HG03139 (cell line): ENCODE measurements at regions not wholly inside any gene's neighbourhood (a gene's known extent, or its start where the extent isn't known, plus 50 kb on each side); places are given as distances from the start of the nearest gene placed in this dataset.
"Not testable (repeated sequence)": the region's sequence is repeated elsewhere in the genome, so short reads cannot be mapped to it uniquely, and the experiment has no call there.

Source experiments
- ATAC-seq: cut with Tn5 transposase; IDR thresholded peaks from one replicate; pipeline ENCODE4 v1.9.1; 2021; ENCODE audit not compliant: unreplicated experiment

DNA sequence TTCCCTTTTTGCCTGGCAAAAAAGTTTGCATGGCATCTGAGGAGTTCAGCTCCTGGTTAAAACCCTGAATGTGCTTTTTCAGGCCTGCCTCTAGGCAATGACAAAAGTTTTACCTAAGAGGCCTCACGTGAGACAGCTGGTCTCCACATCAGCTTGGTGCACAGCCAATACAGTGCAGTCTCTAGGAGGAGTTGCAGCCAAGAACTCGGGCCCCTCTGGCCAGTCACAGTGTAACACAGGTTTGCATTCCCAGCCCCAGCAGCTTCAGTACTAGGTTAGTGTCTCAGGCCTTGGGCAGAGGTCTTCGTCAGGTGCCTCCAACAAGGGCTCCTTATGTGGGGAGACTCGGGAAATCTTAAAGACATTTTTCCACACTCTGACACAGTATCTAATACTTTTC, 771.7 kb downstream of the SORCS1 start:
- ATAC-seq: no peak

DNA sequence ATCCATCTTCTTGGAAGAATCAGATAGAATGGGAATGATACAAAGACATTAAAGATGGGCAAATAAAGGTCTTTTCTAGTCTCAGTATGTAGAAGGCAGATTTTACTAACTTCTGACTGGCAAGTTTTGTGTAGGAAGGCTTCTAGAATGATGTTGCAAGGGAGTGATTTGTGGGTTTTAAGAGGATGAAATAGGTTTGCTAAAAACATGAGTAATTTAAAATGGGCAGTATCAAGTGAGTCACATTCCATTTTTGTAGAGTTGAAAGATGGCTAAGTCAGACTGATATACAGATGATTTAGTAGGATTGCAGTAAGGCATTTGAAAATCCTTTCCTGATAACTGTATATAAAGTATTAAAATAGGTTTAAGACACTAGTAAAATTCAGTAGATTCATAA, 777.4 kb downstream of the SORCS1 start:
- ATAC-seq: no peak

DNA sequence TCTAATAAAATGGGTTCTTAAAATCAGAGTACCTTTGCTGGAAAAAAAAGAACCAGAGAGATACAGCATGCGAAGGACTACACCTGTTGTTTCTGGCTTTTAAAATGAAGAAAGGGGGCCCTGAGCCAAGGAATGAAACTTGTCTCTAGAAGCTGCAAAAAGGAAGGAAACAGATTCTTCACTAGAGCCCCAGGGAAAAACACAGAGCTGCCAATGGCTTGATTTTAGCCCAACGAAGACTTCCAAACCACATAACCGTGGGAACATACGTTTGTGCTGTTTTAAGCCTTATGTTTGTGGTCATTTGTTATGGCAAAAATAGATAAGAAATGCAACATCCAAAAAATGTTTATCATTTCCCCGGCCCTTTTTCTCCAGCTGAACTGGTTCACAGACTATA, 780.0 kb downstream of the SORCS1 start:
- ATAC-seq: no peak

DNA sequence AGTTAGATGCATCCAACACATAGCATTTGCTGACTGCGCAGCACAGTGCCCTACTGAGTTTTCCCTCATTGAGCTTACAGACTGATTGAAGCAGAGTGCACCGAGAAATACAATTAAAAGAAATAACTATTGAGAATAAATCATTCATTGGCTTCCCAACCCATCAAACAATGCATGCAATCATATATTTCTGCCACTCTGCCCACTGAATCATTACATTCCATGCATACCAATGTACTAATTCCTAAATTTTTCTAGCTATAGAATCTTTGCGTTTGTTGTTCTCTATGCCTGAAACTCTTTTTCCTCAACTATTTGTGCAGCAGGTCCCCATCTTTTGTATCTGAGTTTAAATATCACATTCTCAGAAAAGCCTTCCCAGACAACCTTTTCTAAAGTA, 783.8 kb downstream of the SORCS1 start:
- ATAC-seq: no peak

DNA sequence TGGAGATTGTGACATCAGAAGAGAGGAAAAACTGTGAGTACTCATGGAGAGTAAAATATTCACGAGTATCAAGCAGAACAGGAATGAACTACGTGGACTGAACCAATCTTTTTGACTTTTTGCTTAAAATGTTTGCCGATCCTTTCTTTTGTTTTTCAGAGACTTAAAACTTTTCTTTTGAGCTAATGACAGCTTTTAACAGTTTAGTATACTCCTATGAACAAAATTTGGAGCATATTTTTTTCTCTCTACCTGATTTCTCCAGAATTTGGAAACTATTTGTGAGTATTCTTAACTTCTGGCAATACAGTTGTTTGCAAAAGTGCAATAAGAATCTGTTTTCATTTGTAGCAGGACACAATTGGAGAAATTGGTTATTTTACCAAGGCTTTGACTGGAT, 786.3 kb downstream of the SORCS1 start:
- ATAC-seq: no peak

DNA sequence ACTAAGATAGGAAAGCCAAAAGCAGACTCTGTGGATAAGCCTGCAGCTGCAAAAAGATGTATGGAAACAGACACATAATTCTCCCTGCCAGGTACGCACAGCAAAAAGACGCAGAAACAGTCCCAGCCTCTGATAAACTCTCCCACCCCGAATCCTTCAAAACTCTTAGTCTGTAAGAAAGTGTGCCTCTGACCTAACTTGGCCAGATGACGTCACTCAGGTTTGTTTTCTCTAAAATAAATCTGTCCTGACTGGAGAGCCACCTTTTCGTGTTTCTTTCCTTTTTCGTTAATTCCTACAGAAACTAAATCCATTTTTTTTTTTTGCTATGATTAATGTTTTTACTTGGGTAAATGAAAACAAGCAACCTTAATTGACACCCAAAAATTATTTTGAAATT, 793.8 kb downstream of the SORCS1 start:
- no peak for ATAC-seq

DNA sequence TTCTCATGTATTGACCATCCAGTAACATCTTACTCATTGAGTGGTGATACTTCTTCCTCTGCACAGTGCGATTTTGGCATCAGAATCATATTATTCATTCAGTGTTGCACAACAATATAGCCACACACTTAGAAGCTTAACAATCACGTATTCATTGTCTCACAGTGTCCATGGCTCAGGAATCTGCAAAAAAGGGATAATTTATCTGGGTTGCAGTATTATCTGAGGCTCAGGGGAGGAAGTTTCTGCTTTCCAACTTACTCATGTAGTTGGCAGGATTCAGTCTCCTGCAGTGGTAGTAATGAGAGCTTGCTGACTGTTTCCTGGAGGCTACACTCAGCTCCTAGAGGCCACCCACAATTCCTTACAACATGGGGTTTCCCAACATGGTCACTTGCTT, 803.6 kb downstream of the SORCS1 start:
- ATAC-seq: no peak

DNA sequence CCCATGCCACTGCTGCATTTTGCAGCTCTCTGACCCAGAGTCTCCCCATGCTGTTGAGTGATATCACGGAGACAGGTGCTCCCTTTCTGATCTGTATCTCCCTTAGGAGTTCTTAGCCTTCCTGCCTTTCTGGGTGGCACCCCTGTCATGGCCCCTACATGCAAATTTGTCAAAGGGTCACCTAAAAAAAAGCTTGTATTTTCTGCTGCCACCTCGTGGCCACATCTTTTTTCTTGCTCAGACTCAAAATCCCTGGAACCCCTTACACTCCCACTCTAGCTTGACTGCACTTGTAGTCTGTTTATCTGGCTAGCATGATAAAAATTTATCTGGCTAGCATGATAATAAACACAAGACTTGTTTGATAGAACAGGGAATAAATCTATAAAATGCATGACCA, 809.1 kb downstream of the SORCS1 start:
- ATAC-seq: no peak

DNA sequence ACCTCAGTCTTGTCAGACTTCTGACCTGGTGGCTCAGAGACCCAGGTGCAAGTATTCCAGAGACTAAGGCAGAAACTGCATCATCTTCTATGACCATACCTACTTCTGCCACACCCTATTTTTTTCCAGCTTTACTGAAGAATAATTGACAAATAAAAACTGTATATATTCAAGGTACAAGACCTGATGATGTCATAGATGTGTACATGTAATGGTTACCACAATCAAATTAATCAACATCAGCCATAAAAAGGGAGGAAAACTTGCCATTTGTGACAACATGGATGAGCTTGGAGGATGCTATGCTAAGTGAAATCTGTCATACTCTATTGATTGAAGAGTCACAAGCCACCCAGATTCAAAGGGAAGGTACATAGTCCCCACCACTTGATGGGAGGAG, 815.6 kb downstream of the SORCS1 start:
- no peak for ATAC-seq

DNA sequence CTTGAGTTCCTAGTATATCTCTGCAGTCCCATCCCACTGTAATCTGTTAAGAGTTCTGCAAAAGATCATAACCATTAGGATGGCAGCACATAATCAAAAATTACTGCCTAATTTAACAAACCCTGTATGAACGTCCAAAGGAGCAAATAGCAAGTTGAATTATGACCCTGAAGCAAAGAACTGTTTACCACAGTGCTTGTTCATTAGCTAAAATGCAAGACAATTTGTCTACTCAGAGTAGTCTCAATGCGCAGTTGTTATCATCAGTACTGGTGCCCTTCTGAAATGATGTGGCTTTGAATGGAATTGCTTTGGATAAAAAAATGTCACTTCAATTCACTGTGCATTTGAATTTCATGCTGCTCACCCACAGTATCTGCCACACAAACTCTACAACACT, 817.0 kb downstream of the SORCS1 start:
- ATAC-seq: no peak

DNA sequence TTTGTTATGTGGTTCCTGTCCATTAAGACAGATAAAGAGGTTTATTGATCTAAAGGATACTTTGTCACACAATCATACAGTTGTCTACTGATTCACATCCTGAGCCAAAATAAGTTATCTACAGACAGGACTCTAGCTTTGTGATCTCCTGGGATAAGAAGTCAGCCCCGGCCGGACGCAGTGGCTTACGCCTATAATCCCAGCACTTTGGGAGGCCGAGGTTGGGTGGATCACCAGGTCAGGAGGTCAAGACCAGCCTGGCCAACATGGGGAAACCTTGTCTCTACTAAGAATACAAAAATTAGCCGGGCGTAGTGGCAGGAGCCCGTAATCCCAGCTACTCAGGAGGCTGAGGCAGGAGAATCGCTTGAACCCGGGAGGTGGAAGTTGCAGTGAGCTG, 821.0 kb downstream of the SORCS1 start:
- not testable (repeated sequence) for ATAC-seq

DNA sequence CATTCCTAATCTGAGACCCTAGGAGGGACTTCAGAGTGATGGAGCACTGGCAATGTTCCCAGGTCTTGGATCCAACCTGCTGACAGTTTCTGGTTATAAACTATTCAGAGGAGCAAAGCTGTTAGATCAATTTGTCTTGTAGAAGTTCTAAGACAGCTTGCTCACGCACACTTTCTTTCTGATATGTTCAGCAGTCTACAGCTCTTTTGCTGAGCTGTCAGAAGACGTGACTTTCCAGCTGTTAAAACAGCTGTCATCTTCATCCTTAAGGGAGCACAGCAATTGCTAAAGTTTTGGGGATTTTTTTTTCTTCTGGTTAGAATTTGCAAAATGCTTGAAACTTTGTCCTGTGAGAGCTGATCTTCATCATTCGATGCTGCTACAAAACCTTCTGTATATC, 823.1 kb downstream of the SORCS1 start:
- no peak for ATAC-seq

DNA sequence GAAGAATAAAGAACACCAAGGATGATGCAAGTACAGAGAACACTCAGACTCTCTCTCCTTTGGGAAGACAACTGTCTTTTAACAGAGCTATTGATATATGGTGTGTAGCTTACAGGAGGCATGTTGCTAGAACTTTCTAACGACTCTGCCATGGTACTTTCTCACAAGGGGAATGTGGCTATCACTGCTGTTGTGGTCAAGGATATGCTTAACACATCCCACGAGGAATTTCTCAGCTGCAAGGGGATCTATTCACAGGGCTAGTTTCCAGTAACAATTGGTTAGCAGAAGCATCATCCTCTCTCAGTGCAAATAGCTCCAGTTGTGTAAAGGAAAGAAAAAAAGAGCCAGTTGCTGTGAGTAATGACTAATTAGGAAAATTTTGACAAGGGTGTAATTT, 826.0 kb downstream of the SORCS1 start:
- no peak for ATAC-seq

DNA sequence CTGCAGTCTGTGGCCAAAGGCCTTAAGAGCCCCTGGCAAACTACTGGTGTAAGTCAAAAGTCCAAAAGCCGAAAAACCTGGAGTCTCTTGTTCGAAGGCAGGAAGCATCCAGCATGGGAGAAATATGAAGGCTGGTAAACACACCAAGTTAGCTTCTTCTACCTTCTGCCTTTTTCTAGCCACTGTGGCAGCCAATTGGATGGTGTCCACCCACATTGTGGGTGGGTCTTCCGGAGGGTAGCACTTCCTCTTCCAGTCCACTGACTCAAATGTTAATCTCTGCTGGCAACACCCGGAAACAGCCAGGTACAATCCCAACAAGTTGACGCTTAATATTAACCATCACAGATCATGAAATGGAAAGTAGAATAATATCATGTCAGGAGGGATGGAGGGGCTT, 827.6 kb downstream of the SORCS1 start:
- no peak for ATAC-seq

DNA sequence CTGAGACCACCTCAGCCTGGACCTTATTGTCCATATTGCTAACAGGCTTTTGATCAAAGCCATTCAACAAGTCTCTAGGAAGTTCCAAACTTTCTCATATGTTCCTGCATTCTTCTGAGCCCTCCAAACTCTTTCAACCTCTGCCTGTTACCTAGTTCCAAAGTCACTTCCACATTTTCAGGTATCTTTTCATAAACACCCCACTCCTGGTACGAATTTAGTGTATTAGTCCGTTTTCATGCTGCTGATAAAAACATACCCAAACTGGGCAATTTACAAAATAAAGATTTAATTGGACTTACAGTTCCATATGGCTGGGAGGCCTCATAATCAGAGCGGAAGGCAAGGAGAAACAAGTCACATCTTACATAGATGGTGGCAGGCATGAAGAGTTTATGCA, 836.8 kb downstream of the SORCS1 start:
- no peak for ATAC-seq

DNA sequence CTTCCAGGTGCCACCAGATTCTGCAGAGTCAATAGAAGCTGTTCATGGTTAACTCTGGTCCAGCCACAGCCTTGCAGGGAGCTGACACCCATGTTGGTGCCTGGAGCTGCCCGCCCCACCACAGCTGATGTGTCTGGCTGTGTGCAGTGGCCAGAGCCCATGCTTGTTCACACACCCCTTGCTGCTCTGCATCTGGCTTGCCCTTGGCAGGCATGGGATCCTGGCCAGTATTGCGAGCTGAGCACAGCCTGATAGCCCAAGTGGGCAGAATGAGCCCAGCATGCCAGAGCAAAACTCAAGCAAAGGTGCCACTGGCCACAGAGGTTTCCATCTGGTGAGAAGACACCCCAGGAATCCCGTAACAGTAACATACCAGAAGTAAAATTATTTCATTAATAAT, 843.6 kb downstream of the SORCS1 start:
- ATAC-seq: no peak

DNA sequence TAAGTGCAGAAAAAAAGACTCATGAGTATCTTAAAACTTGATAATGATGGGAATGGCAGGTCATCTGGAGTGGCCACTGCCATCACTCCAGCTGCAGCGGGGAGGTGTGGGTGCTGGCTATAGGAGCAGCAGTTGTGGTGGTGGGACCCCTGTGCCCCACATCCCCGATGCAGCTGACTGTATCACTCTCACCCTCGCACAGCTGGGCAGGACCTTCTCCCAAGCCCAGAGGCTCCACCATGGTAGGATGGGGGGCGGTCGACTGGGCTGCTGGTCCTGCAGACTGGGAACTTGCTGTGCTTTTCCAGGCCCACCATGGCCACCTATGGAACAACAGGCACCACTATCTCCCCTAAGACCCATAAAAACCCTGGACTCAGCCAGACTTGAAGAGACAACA, 844.4 kb downstream of the SORCS1 start:
- ATAC-seq: no peak

DNA sequence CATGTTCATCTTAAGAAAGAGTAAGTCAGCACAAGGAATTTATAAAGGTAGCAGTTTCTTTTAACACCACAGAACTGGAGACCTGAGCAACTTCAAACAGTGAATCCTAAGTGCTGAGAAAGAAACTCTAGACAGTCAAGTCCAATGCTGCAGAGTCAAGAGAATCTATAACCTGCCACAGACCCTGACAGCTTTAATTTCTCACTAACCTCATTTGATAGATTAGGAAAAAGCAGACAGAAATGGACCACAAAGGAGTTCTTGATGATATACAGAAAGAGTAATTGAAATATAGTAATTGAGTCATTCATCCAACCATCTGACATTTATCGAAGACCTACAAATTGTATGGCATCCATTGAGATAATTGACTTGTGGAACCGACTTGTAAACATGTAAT, 847.0 kb downstream of the SORCS1 start:
- no peak for ATAC-seq

DNA sequence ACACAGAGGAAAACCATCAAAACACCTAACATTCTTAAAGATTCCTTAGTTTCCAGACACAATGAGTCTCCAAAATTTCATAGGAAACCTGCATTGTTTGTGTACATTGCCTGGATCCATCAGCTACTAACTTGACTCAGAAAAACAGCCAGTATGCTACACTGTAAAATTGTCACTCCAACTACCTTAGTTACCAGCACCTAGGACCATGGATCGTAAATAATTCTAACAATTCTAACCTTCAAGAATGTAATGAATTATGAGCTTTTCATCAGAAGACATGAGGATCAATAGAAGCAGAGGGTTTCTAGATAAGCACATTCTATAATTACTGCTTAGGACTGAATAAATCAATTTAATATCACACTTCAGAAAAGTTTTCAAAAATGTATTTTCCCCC, 851.5 kb downstream of the SORCS1 start:
- no peak for ATAC-seq

DNA sequence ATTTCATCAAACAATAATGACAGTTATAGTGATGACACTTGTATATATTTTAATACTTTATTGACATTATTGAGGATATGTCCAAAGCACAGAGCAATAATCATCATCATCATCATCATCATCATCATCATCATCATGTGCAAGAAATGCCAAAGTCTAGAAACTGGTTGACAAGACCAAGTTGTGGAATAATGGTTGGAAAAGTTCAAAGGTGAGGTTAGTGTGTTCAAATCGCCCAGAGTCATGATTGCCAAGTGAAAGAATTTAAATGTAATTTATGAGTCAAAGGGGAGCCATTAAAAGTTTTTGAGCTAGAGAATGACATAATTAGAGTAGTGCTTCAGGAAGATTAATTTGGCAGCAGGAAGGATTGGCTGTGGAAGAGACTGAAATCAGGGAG, 852.4 kb downstream of the SORCS1 start:
- ATAC-seq: no peak

DNA sequence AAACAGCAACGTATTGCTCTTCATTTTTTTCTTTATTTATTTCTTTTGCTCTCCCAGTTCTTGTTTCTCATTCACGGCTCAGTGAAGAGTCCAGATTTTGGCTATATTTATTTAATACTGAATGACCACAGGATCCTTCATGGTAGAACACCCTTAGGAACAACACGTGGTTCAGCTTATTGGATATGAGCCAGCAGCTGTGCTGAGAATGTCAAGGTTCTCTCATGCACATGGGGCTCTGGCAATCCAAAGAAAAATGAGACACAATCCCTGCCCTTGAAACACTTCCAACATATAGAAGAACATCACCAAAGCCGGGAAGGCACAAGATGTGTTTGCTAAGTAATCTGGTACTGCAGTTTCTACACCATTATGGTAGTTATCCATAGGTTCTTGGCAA, 852.9 kb downstream of the SORCS1 start:
- ATAC-seq: no peak

DNA sequence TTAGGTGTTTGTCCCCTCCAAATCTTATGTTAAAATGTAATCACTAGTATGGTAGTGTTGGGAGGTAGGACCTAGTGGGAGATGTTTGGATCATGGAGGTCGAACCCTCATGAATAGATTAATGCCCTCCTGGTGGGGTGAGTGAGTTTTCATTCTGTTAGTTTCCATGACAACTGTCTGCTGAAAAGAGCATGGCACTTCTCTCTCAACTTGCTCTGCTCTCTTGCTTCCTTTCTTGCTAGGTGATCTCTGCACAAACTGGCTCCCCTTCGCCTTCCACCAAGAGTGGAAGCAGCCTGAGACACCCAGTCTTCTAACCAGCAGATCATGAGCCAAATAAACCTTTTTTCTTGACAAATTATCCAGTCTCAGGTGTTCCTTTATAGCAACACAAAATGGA, 853.9 kb downstream of the SORCS1 start:
- ATAC-seq: no peak

DNA sequence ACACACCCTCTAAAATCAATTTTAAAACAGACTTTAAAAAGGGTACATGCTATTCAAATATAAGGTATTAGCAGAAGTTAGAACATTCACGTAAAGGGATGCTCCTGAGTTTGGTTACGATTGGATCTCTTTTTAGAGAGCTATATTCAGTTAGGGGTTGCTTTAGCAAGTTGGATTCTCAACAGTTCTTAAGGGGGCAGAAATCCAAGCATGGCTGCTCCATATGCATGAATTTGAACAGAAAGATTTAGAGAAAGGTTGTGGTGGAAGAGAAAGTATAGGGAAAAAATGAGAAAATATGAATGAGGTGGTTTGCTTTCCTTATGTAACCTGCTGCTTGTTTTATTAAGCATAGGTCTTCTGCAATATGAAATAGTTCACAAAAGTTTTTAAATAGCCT, 855.1 kb downstream of the SORCS1 start:
- ATAC-seq: no peak

DNA sequence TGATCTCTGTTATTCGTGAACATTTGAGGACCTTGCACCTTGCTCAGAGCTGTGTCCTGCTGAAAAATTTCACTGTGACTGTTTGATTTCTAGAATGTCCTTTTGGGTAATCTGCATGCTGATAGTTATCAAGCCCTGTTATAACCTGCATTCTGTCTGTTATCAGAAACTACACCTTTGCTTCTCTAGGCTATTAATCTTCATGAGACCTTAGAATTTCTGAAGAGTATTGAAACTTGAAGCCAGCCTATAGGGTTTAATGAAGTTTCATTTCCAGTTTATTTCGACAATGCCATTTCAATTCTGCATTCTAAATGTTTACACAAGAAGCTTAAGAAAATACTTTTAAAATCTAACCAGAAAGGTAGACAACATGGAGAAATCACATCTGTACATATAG, 856.2 kb downstream of the SORCS1 start:
- ATAC-seq: no peak
